A549 (cell line): ENCODE measurements at regions not wholly inside any gene's neighbourhood (a gene's known extent, or its start where the extent isn't known, plus 50 kb on each side); places are given as distances from the start of the nearest gene placed in this dataset.

Source experiments
- BHLHE40 ChIP-seq: IDR thresholded peaks from 2 replicates; pipeline ENCODE4 v1.6.1; 2012; ENCODE audit warnings: low read depth, low read length, inconsistent platforms
- EP300 ChIP-seq, 2 experiments: fragments of >200 bp; sonication (Bioruptor Twin); formaldehyde crosslinking; IDR thresholded peaks; 2 replicates in 1 of 2; 3 replicates in 1 of 2; pipeline ENCODE4 v1.6.1; 2016 to 2017
- MYC ChIP-seq: IDR thresholded peaks from 2 replicates; pipeline ENCODE4 v1.6.1; 2012; ENCODE audit warnings: mild to moderate bottlenecking, inconsistent platforms, low read length, improper control_type of control experiment, borderline replicate concordance
- RFX5 ChIP-seq: fragments of 450-650 bp; IDR thresholded peaks from 2 replicates; pipeline ENCODE4 v1.7.1; 2014; ENCODE audit warnings: antibody characterized with exemption, mild to moderate bottlenecking, moderate library complexity
- TP53 ChIP-seq: fragments of 250-450 bp; sonication (Bioruptor Pico); IDR thresholded peaks from 2 replicates; pipeline ENCODE4 v1.5.0; 2021; ENCODE audit warnings: mild to moderate bottlenecking, moderate library complexity
- USF2 ChIP-seq: fragments of 450-650 bp; IDR thresholded peaks from 2 replicates; pipeline ENCODE4 v1.6.1; 2014; ENCODE audit warnings: antibody characterized with exemption
- TF ChIP-seq, protein P1 (sequence below): fragments of 250-450 bp; sonication (Bioruptor Pico); IDR thresholded peaks from 2 replicates; pipeline ENCODE4 v1.5.0; 2021; ENCODE audit warnings: mild to moderate bottlenecking, moderate library complexity, borderline replicate concordance
- TF ChIP-seq, protein P2 (sequence below): fragments of >200 bp; sonication (Bioruptor Twin); formaldehyde crosslinking; IDR thresholded peaks from 3 replicates; pipeline ENCODE4 v1.5.1; 2016

DNA sequence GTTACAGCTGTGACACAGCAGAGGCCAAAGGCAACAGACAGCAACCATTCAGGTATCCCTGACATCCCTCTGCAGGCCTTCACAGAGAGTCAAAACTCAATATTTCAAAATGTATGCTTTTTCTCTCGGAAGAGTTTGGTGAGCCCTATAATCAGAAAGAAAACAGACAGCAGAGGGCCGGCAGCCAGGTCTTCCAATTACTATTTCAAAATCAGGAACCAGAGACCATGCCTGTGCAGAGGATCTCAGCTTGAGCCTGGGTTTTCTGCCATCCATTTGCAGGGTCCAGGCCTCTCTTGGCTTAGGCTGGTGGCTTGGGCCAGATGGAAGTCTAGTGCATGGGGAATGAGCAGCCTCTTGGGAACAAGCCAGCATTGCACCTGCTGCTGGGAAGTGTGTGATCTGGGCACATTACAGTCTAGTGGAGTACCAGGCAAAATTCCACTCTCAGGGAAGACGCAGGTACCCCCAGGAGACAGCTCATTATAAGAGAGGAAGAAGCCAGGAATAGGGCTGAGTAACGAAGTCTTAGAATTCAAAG is 231.3 kb downstream of the ENC1 start:
- TF ChIP-seq, protein P1, sequence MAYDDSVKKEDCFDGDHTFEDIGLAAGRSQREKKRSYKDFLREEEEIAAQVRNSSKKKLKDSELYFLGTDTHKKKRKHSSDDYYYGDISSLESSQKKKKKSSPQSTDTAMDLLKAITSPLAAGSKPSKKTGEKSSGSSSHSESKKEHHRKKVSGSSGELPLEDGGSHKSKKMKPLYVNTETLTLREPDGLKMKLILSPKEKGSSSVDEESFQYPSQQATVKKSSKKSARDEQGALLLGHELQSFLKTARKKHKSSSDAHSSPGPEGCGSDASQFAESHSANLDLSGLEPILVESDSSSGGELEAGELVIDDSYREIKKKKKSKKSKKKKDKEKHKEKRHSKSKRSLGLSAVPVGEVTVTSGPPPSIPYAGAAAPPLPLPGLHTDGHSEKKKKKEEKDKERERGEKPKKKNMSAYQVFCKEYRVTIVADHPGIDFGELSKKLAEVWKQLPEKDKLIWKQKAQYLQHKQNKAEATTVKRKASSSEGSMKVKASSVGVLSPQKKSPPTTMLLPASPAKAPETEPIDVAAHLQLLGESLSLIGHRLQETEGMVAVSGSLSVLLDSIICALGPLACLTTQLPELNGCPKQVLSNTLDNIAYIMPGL (CRISPR knock-in tag), result no peak
- TF ChIP-seq, protein P2, sequence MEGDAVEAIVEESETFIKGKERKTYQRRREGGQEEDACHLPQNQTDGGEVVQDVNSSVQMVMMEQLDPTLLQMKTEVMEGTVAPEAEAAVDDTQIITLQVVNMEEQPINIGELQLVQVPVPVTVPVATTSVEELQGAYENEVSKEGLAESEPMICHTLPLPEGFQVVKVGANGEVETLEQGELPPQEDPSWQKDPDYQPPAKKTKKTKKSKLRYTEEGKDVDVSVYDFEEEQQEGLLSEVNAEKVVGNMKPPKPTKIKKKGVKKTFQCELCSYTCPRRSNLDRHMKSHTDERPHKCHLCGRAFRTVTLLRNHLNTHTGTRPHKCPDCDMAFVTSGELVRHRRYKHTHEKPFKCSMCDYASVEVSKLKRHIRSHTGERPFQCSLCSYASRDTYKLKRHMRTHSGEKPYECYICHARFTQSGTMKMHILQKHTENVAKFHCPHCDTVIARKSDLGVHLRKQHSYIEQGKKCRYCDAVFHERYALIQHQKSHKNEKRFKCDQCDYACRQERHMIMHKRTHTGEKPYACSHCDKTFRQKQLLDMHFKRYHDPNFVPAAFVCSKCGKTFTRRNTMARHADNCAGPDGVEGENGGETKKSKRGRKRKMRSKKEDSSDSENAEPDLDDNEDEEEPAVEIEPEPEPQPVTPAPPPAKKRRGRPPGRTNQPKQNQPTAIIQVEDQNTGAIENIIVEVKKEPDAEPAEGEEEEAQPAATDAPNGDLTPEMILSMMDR, result no peak
- TF ChIP-seq MYC (no peak), USF2 (no peak), TP53 (CRISPR knock-in tag) (no peak), BHLHE40 (no peak), RFX5 (no peak), EP300 (IDR thresholded peaks at IDR 0.05) (no peak)
